NCI-H1048 (cell line): ENCODE measurements at regions not wholly inside any gene's neighbourhood (a gene's known extent, or its start where the extent isn't known, plus 50 kb on each side); places are given as distances from the start of the nearest gene placed in this dataset.

Source experiments
- DNase-seq: peaks from one replicate; lab custom pipeline; 2025; lab: John Stamatoyannopoulos, UW

- DNase-seq, result no peak
Measured at GRCh38 chr2:137729305-137729704, 235.0 kb upstream of the HNMT start.

GRCh38 chr2:137737559-137737958, 226.7 kb upstream of the HNMT start:
- no peak for DNase-seq

GRCh38 chr2:137741784-137742362, 222.4 kb upstream of the HNMT start:
- no peak for DNase-seq

GRCh38 chr2:137747509-137747908, 216.8 kb upstream of the HNMT start:
- no peak for DNase-seq

- DNase-seq, result no peak
Measured at GRCh38 chr2:137748533-137748932, 215.7 kb upstream of the HNMT start.

- no peak for DNase-seq
Measured at GRCh38 chr2:137764646-137765045, 199.6 kb upstream of the HNMT start.

GRCh38 chr2:137769406-137769805, 194.9 kb upstream of the HNMT start:
- no peak for DNase-seq

GRCh38 chr2:137770166-137770565, 194.1 kb upstream of the HNMT start:
- no peak for DNase-seq

GRCh38 chr2:137771064-137771463, 193.2 kb upstream of the HNMT start:
- no peak for DNase-seq

GRCh38 chr2:137772451-137772850, 191.8 kb upstream of the HNMT start:
- DNase-seq, result no peak

GRCh38 chr2:137775529-137775928, 188.7 kb upstream of the HNMT start:
- no peak for DNase-seq

GRCh38 chr2:137776697-137777096, 187.6 kb upstream of the HNMT start:
- no peak for DNase-seq

- DNase-seq, result no peak
Measured at GRCh38 chr2:137797641-137798040, 166.6 kb upstream of the HNMT start.

- no peak for DNase-seq
Measured at GRCh38 chr2:137799600-137799999, 164.7 kb upstream of the HNMT start.

- DNase-seq, result no peak
Measured at GRCh38 chr2:137800386-137800785, 163.9 kb upstream of the HNMT start.

GRCh38 chr2:137801228-137801627, 163.0 kb upstream of the HNMT start:
- DNase-seq, result no peak

GRCh38 chr2:137802038-137802437, 162.2 kb upstream of the HNMT start:
- DNase-seq, result no peak

- no peak for DNase-seq
Measured at GRCh38 chr2:137806068-137806805, 158.0 kb upstream of the HNMT start.

GRCh38 chr2:137809252-137809651, 155.0 kb upstream of the HNMT start:
- no peak for DNase-seq

GRCh38 chr2:137809837-137810236, 154.4 kb upstream of the HNMT start:
- no peak for DNase-seq

- no peak for DNase-seq
Measured at GRCh38 chr2:137812517-137812916, 151.8 kb upstream of the HNMT start.

GRCh38 chr2:137813176-137813575, 151.1 kb upstream of the HNMT start:
- no peak for DNase-seq

- no peak for DNase-seq
Measured at GRCh38 chr2:137817058-137817457, 147.2 kb upstream of the HNMT start.

GRCh38 chr2:137823196-137823595, 141.1 kb upstream of the HNMT start:
- no peak for DNase-seq
